ENCODE measurements at regions not wholly inside any gene's neighbourhood (a gene's known extent, or its start where the extent isn't known, plus 50 kb on each side); places are given as distances from the start of the nearest gene placed in this dataset.

DNA sequence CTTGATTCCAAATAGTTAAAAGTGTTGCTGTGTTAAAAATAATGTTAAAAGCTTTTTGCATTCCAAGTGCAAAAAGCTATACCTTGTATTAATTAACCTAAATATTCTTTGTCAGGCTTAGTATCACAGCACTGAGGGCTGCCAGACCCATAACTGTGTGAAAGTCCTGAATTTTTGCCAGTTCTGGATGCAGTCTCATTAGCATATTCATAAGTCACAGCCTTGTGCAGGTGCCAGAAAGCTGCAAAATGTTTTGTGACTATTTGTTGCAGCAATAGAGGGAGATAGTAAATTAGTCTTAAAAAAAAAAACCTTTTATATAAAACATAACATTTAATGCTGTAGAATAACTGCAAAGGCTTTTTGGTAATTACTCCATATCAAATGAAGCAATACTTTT is 56.6 kb downstream of the SLITRK1 start:
- Histone ChIP-seq H3K27ac (no peak overlapping the region), H3K9me3 (no peaks in the 10 kb centered on the region), H3K4me1 (peaks cover 7 to 9% (median 7%) of the 10 kb centered on the region in 3 donors), H3K27me3 (no peaks in the 10 kb centered on the region), H3K36me3 (no peaks in the 10 kb centered on the region), H3K4me3 (no peak overlapping the region)
- ATAC-seq, result peak in 2 of 4 donors; percentile 46 to 53
- intact Hi-C loops (cut with DNase I), result no loop called here
- no peak for TF ChIP-seq CTCF (IDR thresholded peaks at IDR 0.05)
- no peak for DNase-seq
- FAIRE-seq, result peak; percentile 29

DNA sequence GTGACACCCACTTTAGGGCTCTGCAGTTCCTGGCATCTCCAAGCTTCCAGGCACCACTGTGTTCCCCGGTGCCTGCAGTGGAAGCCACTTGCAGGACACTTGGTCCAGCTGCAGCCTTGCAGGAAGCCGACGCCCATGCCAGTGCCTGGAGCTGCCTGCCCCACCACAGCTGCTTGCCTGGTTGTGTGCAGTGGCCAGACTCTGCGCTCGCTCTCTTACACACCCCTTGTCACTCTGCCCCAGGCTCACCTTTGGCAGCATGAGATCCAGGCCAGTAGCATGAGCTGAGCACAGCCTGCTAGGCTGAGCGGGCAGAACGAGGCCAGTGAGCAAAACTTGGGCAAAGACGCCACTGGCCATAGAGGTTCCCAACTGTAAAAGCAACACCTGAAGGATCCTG is 57.7 kb downstream of the SLITRK1 start:
- no peak for TF ChIP-seq CTCF (IDR thresholded peaks at IDR 0.05)
- no peaks in the 10 kb centered on the region for H3K36me3 ChIP-seq
- peaks cover 7 to 9% (median 7%) of the 10 kb centered on the region in 3 donors for H3K4me1 ChIP-seq
- H3K27me3 ChIP-seq, result no peaks in the 10 kb centered on the region
- no peak overlapping the region for H3K4me3 ChIP-seq
- FAIRE-seq (no peak), ATAC-seq (no peak), DNase-seq (peak in 1 of 6 donors; percentile 53)
- H3K27ac ChIP-seq, result no peak overlapping the region
- no peaks in the 10 kb centered on the region for H3K9me3 ChIP-seq
- intact Hi-C loops (cut with DNase I), result no loop called here
- 97 to 99% methylated on average over 8 of the region's 8 CpGs for WGBS, 2 donors

GRCh38 chr13:83824120-83824519 is 58.2 kb downstream of the SLITRK1 start:
- Histone ChIP-seq H3K27ac (no peak overlapping the region), H3K27me3 (no peaks in the 10 kb centered on the region), H3K36me3 (no peaks in the 10 kb centered on the region), H3K9me3 (no peaks in the 10 kb centered on the region), H3K4me3 (no peak overlapping the region), H3K4me1 (peaks cover 7 to 9% (median 7%) of the 10 kb centered on the region in 3 donors)
- ATAC-seq (no peak), DNase-seq (no peak), FAIRE-seq (no peak)
- intact Hi-C loops (cut with DNase I), result no loop called here
- TF ChIP-seq CTCF (IDR thresholded peaks at IDR 0.05), result no peak

GRCh38 chr13:83819611-83820010 is 62.7 kb downstream of the SLITRK1 start:
- Histone ChIP-seq H3K27me3 (no peaks in the 10 kb centered on the region), H3K4me3 (no peak overlapping the region), H3K4me1 (no peaks in the 10 kb centered on the region), H3K36me3 (no peaks in the 10 kb centered on the region), H3K9me3 (no peaks in the 10 kb centered on the region), H3K27ac (no peak overlapping the region)
- 85 to 90% methylated on average over 2 of the region's 2 CpGs for WGBS, 2 donors
- ATAC-seq, result no peak
- TF ChIP-seq CTCF (IDR thresholded peaks at IDR 0.05), result no peak
- no peak for DNase-seq
- intact Hi-C loops (cut with DNase I), result no loop called here
- FAIRE-seq, result no peak

GRCh38 chr13:83819156-83819555 is 63.1 kb downstream of the SLITRK1 start:
- no peak for TF ChIP-seq CTCF (IDR thresholded peaks at IDR 0.05)
- no peak for FAIRE-seq
- H3K4me1 ChIP-seq, result no peaks in the 10 kb centered on the region
- H3K9me3 ChIP-seq, result no peaks in the 10 kb centered on the region
- intact Hi-C loops (cut with DNase I), result no loop called here
- DNase-seq, result no peak
- no peak overlapping the region for H3K4me3 ChIP-seq
- H3K27ac ChIP-seq, result no peak overlapping the region
- no peak for ATAC-seq
- WGBS, 2 donors, result 91 to 95% methylated on average over 4 of the region's 4 CpGs
- H3K27me3 ChIP-seq, result no peaks in the 10 kb centered on the region
- no peaks in the 10 kb centered on the region for H3K36me3 ChIP-seq

Data from pancreas (tissue), 10 donors.